Parathyroid adenoma (tissue), 2 donors: ENCODE measurements at regions not wholly inside any gene's neighbourhood (a gene's known extent, or its start where the extent isn't known, plus 50 kb on each side); places are given as distances from the start of the nearest gene placed in this dataset.

Experiments
- H2AFZ ChIP-seq: fragments of 300-600 bp; sonication (generic); one replicate; pipeline ENCODE4 v1.7.0; 2017; ENCODE audit warnings: antibody characterized with exemption, mild to moderate bottlenecking
- H3K27ac ChIP-seq: fragments of 300-600 bp; sonication (generic); one replicate; pipeline ENCODE4 v1.7.0; 2017
- H3K27me3 ChIP-seq: fragments of 300-600 bp; sonication (generic); one replicate; pipeline ENCODE4 v1.7.0; 2017; ENCODE audit warnings: low read length; ENCODE audit not compliant: control insufficient read depth, insufficient read depth
- H3K36me3 ChIP-seq: fragments of 300-600 bp; sonication (generic); one replicate; pipeline ENCODE4 v1.7.0; 2017; ENCODE audit warnings: low read length; ENCODE audit not compliant: control insufficient read depth, insufficient read depth
- H3K4me1 ChIP-seq: fragments of 300-600 bp; sonication (generic); one replicate; pipeline ENCODE4 v1.7.0; 2017; ENCODE audit warnings: control low read depth
- H3K4me2 ChIP-seq: fragments of 300-600 bp; sonication (generic); one replicate; pipeline ENCODE4 v1.7.0; 2017; ENCODE audit warnings: low read length
- H3K4me3 ChIP-seq: fragments of 300-600 bp; sonication (generic); one replicate; pipeline ENCODE4 v1.7.0; 2017; ENCODE audit warnings: low read depth, low read length
- H3K79me2 ChIP-seq: fragments of 300-600 bp; sonication (generic); one replicate; pipeline ENCODE4 v1.7.0; 2017; ENCODE audit warnings: control low read depth
- H3K9ac ChIP-seq: fragments of 300-600 bp; sonication (generic); one replicate; pipeline ENCODE4 v1.7.0; 2017; ENCODE audit warnings: mild to moderate bottlenecking
- H3K9me3 ChIP-seq: fragments of 300-600 bp; sonication (generic); one replicate; pipeline ENCODE4 v1.7.0; 2017; ENCODE audit warnings: low read length; ENCODE audit not compliant: control insufficient read depth
- CTCF ChIP-seq: fragments of 300-600 bp; sonication (generic); IDR thresholded peaks from one replicate; pipeline ENCODE4 v1.7.0; 2017; ENCODE audit warnings: antibody characterized with exemption, mild to moderate bottlenecking
- donor health status: primary hyperparathyroidism.

- Histone ChIP-seq H3K79me2 (no peaks in the 10 kb centered on the region), H3K27me3 (no peaks in the 10 kb centered on the region), H3K4me1 (no peaks in the 10 kb centered on the region), H3K9me3 (no peaks in the 10 kb centered on the region), H2AFZ (no peak overlapping the region), H3K4me3 (no peak overlapping the region), H3K4me2 (no peak overlapping the region), H3K36me3 (no peaks in the 10 kb centered on the region), H3K9ac (no peak overlapping the region), H3K27ac (no peak overlapping the region)
- TF ChIP-seq CTCF, result no peak
Measured at GRCh38 chr3:18223974-18224373, 201.2 kb downstream of the SATB1 start.

- H3K36me3 ChIP-seq, result no peaks in the 10 kb centered on the region
- no peak for TF ChIP-seq CTCF
- no peak overlapping the region for H3K9ac ChIP-seq
- no peak overlapping the region for H3K27ac ChIP-seq
- H3K9me3 ChIP-seq, result no peaks in the 10 kb centered on the region
- no peaks in the 10 kb centered on the region for H3K4me1 ChIP-seq
- H3K4me3 ChIP-seq, result no peak overlapping the region
- H2AFZ ChIP-seq, result no peak overlapping the region
- no peak overlapping the region for H3K4me2 ChIP-seq
- H3K79me2 ChIP-seq, result no peaks in the 10 kb centered on the region
- no peaks in the 10 kb centered on the region for H3K27me3 ChIP-seq
Measured at GRCh38 chr3:18223571-18223970, 201.6 kb downstream of the SATB1 start.

GRCh38 chr3:18222686-18223085 is 202.5 kb downstream of the SATB1 start:
- H3K27ac ChIP-seq, result no peak overlapping the region
- H3K36me3 ChIP-seq, result no peaks in the 10 kb centered on the region
- no peak overlapping the region for H2AFZ ChIP-seq
- no peaks in the 10 kb centered on the region for H3K27me3 ChIP-seq
- no peaks in the 10 kb centered on the region for H3K9me3 ChIP-seq
- H3K4me3 ChIP-seq, result no peak overlapping the region
- no peak overlapping the region for H3K9ac ChIP-seq
- no peak overlapping the region for H3K4me2 ChIP-seq
- H3K4me1 ChIP-seq, result no peaks in the 10 kb centered on the region
- no peaks in the 10 kb centered on the region for H3K79me2 ChIP-seq
- no peak for TF ChIP-seq CTCF

- no peak overlapping the region for H3K4me3 ChIP-seq
- no peak overlapping the region for H3K4me2 ChIP-seq
- H3K9ac ChIP-seq, result no peak overlapping the region
- no peaks in the 10 kb centered on the region for H3K79me2 ChIP-seq
- H3K36me3 ChIP-seq, result no peaks in the 10 kb centered on the region
- H3K27me3 ChIP-seq, result no peaks in the 10 kb centered on the region
- TF ChIP-seq CTCF, result no peak
- H2AFZ ChIP-seq, result no peak overlapping the region
- no peaks in the 10 kb centered on the region for H3K4me1 ChIP-seq
- H3K27ac ChIP-seq, result no peak overlapping the region
- no peaks in the 10 kb centered on the region for H3K9me3 ChIP-seq
Measured at GRCh38 chr3:18217507-18218174, 207.5 kb downstream of the SATB1 start.

DNA sequence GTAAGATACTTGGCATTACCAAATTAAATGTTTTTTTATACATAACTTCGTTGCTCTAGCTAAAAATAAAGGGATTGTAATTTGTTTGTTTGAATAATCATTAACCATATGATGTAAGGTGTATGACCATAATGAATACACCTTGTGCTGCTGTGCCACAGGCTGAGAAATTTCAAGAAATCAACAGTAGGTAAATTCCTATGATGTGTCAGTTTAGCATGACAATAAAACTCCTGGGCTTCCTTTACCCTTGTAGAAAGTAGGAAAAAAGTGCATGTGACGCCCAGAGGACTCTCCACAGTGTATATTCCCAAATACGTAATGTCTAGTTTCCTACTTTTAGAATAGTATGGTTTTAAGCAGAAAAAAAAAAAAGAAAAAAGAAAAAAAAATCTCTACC is 208.1 kb downstream of the SATB1 start:
- Histone ChIP-seq H3K4me1 (no peaks in the 10 kb centered on the region), H3K9me3 (no peaks in the 10 kb centered on the region), H3K27ac (no peak overlapping the region), H3K79me2 (no peaks in the 10 kb centered on the region), H2AFZ (no peak overlapping the region), H3K27me3 (no peaks in the 10 kb centered on the region), H3K4me3 (no peak overlapping the region), H3K9ac (no peak overlapping the region), H3K36me3 (no peaks in the 10 kb centered on the region), H3K4me2 (no peak overlapping the region)
- no peak for TF ChIP-seq CTCF
